Activated T-helper 1 cell treated with anti-CD3 and anti-CD28 coated beads, Interleukin-12 subunit alpha, Interleukin-12 subunit beta, Interleukin-2, Interleukin-4 antibody, amounts not matched to agents 30 ng/mL and 10 ng/mL and 1 ng/mL, durations not matched to agents 14 hours and 24 hours and 36 hours (primary cell): ENCODE measurements at regions not wholly inside any gene's neighbourhood (a gene's known extent, or its start where the extent isn't known, plus 50 kb on each side); places are given as distances from the start of the nearest gene placed in this dataset.
A peak's percentile ranks its signal among the peaks of the same experiment; 100 is the strongest.

Experiments
- DNase-seq: peaks from one replicate; pipeline ENCODE4 v3.0.0; 2021; ENCODE audit warnings: low spot score
- H3K27ac Mint-ChIP-seq: one replicate; pipeline ENCODE4 v1.8.0; 2021; ENCODE audit warnings: mild to moderate bottlenecking, mixed read lengths
- H3K27me3 Mint-ChIP-seq: one replicate; pipeline ENCODE4 v1.8.0; 2022; ENCODE audit warnings: mild to moderate bottlenecking, moderate library complexity, mixed read lengths; ENCODE audit not compliant: insufficient read depth
- H3K36me3 Mint-ChIP-seq: one replicate; pipeline ENCODE4 v1.8.0; 2021; ENCODE audit warnings: low read depth, mixed read lengths
- H3K4me1 Mint-ChIP-seq: one replicate; pipeline ENCODE4 v1.8.0; 2021; ENCODE audit warnings: low read depth, mixed read lengths
- H3K4me3 Mint-ChIP-seq: one replicate; pipeline ENCODE4 v1.8.0; 2021; ENCODE audit warnings: mild to moderate bottlenecking, moderate library complexity, mixed read lengths
- H3K9me3 Mint-ChIP-seq: one replicate; pipeline ENCODE4 v1.8.0; 2021; ENCODE audit warnings: mixed read lengths
- intact Hi-C: fragments of 100-400 bp; cut with micrococcal nuclease; formaldehyde crosslinking; loops from one replicate; pipeline ENCODE4 v1.15.1; 2024

GRCh38 chr1:50358962-50359361 is 64.3 kb downstream of the DMRTA2 start:
- intact Hi-C loops = no loop called here
- no peaks in the 10 kb centered on the region for H3K36me3 Mint-ChIP-seq
- peaks cover 6% of the 10 kb centered on the region for H3K9me3 Mint-ChIP-seq
- no peak overlapping the region for H3K4me3 Mint-ChIP-seq
- peaks cover 12% of the 10 kb centered on the region for H3K27me3 Mint-ChIP-seq
- DNase-seq = no peak
- no peaks in the 10 kb centered on the region for H3K4me1 Mint-ChIP-seq
- H3K27ac Mint-ChIP-seq = no peak overlapping the region

DNA sequence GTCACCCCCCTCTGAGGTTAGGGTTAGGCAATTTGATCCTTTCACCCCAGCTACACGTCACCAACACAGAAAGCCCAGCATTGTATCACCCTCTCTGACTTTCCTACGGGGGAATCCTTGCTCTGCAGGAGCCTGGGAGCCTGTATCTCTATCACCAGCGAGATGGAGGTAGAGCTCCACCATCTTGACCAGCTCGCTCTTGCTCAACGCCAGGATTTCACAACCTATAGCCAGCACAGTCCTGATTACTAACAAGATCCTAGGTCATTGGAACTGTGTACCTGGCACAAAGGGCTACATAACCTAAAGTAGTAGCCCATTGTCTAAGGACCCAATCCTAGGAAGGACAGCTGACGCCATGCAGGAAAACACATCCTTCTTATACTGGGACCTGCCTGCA is 66.1 kb downstream of the DMRTA2 start:
- intact Hi-C loops = no loop called here
- Mint-ChIP-seq H3K27ac (no peak overlapping the region), H3K9me3 (peaks cover 4% of the 10 kb centered on the region), H3K4me3 (no peak overlapping the region), H3K36me3 (no peaks in the 10 kb centered on the region), H3K4me1 (no peaks in the 10 kb centered on the region), H3K27me3 (peaks cover 5% of the 10 kb centered on the region)
- DNase-seq = no peak

DNA sequence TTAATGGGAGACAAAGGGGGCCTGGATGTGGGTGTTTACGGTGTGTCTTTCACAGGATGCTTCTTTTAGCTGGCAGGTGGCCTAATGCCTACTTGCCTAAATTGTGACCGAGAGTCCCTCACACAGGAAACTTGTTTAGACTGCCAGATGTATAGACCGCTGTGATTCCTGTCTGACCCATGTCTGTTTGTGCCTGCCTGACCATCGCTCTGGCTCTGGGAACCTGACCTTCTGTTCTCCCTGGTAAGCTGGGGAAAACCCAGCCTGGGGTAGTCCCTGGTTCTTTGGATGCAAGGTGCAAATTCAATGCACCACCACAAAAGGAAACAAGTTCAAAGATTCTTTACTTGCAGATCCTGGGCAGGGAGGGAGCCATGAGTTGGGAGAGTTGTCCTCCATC is 68.4 kb downstream of the DMRTA2 start:
- Mint-ChIP-seq H3K4me3 (no peak overlapping the region), H3K27ac (no peak overlapping the region), H3K36me3 (no peaks in the 10 kb centered on the region), H3K4me1 (no peaks in the 10 kb centered on the region), H3K27me3 (peaks cover 3% of the 10 kb centered on the region), H3K9me3 (no peaks in the 10 kb centered on the region)
- no peak for DNase-seq
- intact Hi-C loops = no loop called here

DNA sequence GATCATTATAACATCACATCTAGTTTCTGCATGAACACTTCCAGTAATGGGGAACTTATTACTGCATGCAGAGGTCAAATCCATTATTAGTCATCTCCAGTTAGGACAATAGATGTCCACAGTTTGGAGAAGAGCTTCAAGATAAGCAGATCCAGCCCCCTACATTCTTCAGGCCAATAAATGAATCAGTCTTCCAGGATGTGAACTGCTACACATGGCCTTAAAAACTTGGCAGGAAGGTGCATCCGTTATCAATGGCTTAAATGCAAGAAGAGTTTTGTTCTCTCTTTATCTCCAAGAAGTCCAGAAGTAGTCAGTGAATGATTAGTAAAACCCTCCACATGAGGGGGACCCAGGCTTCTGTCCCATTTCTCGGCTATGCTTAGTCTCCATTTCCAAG is 70.8 kb downstream of the DMRTA2 start:
- Mint-ChIP-seq H3K4me1 (no peaks in the 10 kb centered on the region), H3K27ac (no peak overlapping the region), H3K36me3 (no peaks in the 10 kb centered on the region), H3K9me3 (no peaks in the 10 kb centered on the region), H3K27me3 (peaks cover 3% of the 10 kb centered on the region), H3K4me3 (no peak overlapping the region)
- DNase-seq = no peak
- intact Hi-C loops = no loop called here

DNA sequence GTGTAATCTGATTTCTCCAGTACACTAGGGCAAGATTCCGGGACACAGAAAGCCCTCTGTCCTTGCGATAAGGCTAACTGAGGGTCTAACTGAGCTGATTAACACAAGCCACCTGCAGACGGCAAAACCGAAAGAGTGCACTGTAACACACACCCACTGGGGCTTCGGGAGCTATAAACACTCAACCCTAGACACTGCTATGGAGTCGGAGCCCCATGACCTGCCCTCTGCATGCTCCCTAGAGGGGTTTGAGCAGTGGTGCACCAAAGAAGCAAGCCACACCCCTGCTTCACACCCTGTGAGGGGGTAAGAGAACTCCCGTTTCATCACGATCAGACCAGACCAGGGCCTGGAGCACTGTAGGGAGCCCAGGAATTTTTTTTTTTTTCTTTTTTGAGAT is 72.4 kb downstream of the DMRTA2 start:
- Mint-ChIP-seq H3K4me3 (no peak overlapping the region), H3K4me1 (no peaks in the 10 kb centered on the region), H3K36me3 (no peaks in the 10 kb centered on the region), H3K27me3 (peaks cover 3% of the 10 kb centered on the region), H3K9me3 (no peaks in the 10 kb centered on the region), H3K27ac (no peak overlapping the region)
- intact Hi-C loops = no loop called here
- no peak for DNase-seq

GRCh38 chr1:50350421-50350820 is 72.8 kb downstream of the DMRTA2 start:
- intact Hi-C loops = no loop called here
- Mint-ChIP-seq H3K36me3 (no peaks in the 10 kb centered on the region), H3K27ac (no peak overlapping the region), H3K4me3 (no peak overlapping the region), H3K9me3 (no peaks in the 10 kb centered on the region), H3K4me1 (no peaks in the 10 kb centered on the region), H3K27me3 (peaks cover 3% of the 10 kb centered on the region)
- no peak for DNase-seq

DNA sequence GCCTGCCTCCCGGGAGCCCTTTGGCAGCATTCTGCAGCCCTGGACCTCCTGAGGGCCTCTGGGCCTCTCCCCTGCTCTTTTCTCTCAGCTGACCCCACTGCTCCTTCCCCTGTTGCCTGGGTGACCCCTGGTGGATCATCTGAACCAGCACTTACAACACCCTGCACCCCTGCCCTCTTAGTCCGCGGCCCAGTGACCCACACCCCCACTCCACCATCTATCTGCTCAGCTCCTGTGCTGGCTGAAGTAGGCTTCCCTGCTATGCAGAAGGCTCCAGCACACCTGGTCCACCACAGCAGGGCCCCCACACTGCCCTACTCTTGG is 74.0 kb downstream of the DMRTA2 start:
- Mint-ChIP-seq H3K36me3 (no peaks in the 10 kb centered on the region), H3K4me3 (no peak overlapping the region), H3K27ac (no peak overlapping the region), H3K4me1 (no peaks in the 10 kb centered on the region), H3K27me3 (no peaks in the 10 kb centered on the region), H3K9me3 (no peaks in the 10 kb centered on the region)
- DNase-seq = no peak
- intact Hi-C loops = loop anchor here (2.0 kb wide), 1 partner anchor 1672 kb away; no protein-coding TSS in a partner anchor

- Mint-ChIP-seq H3K27ac (no peak overlapping the region), H3K36me3 (no peaks in the 10 kb centered on the region), H3K4me1 (no peaks in the 10 kb centered on the region), H3K27me3 (no peaks in the 10 kb centered on the region), H3K4me3 (no peak overlapping the region), H3K9me3 (no peaks in the 10 kb centered on the region)
- peak; percentile 22 for DNase-seq
- intact Hi-C loops = loop anchor here (2.0 kb wide), 1 partner anchor 1672 kb away; no protein-coding TSS in a partner anchor
Observed at GRCh38 chr1:50348449-50349241, 74.6 kb downstream of the DMRTA2 start.

GRCh38 chr1:50347933-50348332 is 75.3 kb downstream of the DMRTA2 start:
- no peaks in the 10 kb centered on the region for H3K4me1 Mint-ChIP-seq
- H3K9me3 Mint-ChIP-seq = no peaks in the 10 kb centered on the region
- no peak overlapping the region for H3K4me3 Mint-ChIP-seq
- no peak overlapping the region for H3K27ac Mint-ChIP-seq
- DNase-seq = no peak
- intact Hi-C loops = loop anchor here (2.0 kb wide), 1 partner anchor 1671 kb away; no protein-coding TSS in a partner anchor
- no peaks in the 10 kb centered on the region for H3K36me3 Mint-ChIP-seq
- H3K27me3 Mint-ChIP-seq = no peaks in the 10 kb centered on the region

- intact Hi-C loops = no loop called here
- H3K27me3 Mint-ChIP-seq = no peaks in the 10 kb centered on the region
- H3K4me3 Mint-ChIP-seq = no peak overlapping the region
- DNase-seq = no peak
- H3K36me3 Mint-ChIP-seq = no peaks in the 10 kb centered on the region
- no peaks in the 10 kb centered on the region for H3K4me1 Mint-ChIP-seq
- no peaks in the 10 kb centered on the region for H3K9me3 Mint-ChIP-seq
- H3K27ac Mint-ChIP-seq = no peak overlapping the region
Observed at GRCh38 chr1:50346621-50347020, 76.6 kb downstream of the DMRTA2 start.

GRCh38 chr1:50343323-50343722 is 79.9 kb downstream of the DMRTA2 start:
- intact Hi-C loops = no loop called here
- no peaks in the 10 kb centered on the region for H3K4me1 Mint-ChIP-seq
- H3K27ac Mint-ChIP-seq = no peak overlapping the region
- no peak for DNase-seq
- no peaks in the 10 kb centered on the region for H3K27me3 Mint-ChIP-seq
- H3K36me3 Mint-ChIP-seq = no peaks in the 10 kb centered on the region
- no peak overlapping the region for H3K4me3 Mint-ChIP-seq
- H3K9me3 Mint-ChIP-seq = no peaks in the 10 kb centered on the region

DNA sequence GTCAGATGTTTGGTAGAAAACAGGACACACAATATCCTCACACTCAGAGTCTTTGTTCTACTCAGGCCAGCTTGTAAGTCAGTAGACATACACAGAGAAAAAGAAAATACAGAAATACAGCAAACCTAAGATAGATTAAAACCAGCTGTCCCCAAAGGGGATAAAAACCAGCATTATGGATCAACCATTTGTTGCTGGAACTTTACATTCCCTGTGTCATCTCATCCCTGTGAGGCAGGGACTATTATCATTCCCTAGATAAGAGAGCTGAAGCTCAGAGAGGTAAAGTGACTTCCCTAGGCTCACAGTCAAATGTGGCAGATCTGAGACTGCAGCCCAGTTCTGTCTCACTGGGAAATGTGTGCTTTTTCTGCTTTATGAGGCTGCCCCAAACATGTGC is 80.7 kb downstream of the DMRTA2 start:
- Mint-ChIP-seq H3K27ac (no peak overlapping the region), H3K9me3 (no peaks in the 10 kb centered on the region), H3K27me3 (peaks cover 3% of the 10 kb centered on the region), H3K4me1 (no peaks in the 10 kb centered on the region), H3K4me3 (no peak overlapping the region), H3K36me3 (no peaks in the 10 kb centered on the region)
- no peak for DNase-seq
- intact Hi-C loops = no loop called here

DNA sequence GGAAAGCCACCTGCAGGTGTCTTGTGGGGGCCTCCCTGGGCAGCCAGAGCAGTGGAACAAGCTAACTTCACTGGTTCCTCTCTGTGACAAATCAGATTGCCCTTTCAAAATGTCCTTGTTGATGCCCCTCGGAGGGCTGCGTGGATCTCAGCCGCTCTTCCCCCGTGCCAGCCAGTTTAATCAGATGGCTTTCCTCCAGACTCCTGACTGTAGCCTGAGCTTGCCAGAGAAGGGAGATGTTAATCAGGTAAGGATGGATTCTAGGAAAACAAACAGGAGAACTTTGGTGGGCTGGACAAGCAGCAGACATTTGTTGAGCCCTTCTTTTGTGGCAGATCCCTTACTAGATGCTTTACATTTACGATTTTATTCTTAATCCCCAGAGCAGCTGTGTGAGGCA is 88.2 kb downstream of the DMRTA2 start:
- intact Hi-C loops = no loop called here
- H3K27ac Mint-ChIP-seq = no peak overlapping the region
- no peak overlapping the region for H3K4me3 Mint-ChIP-seq
- H3K36me3 Mint-ChIP-seq = no peaks in the 10 kb centered on the region
- H3K9me3 Mint-ChIP-seq = no peaks in the 10 kb centered on the region
- DNase-seq = no peak
- H3K27me3 Mint-ChIP-seq = peaks cover 27% of the 10 kb centered on the region
- peaks cover 6% of the 10 kb centered on the region for H3K4me1 Mint-ChIP-seq

GRCh38 chr1:50333595-50333974 is 89.7 kb downstream of the DMRTA2 start:
- H3K27ac Mint-ChIP-seq = no peak overlapping the region

More at GRCh38 chr1:50333595-50333974, 89.7 kb downstream of the DMRTA2 start:
- peak overlapping the region; percentile 50 for H3K4me3 Mint-ChIP-seq
- H3K36me3 Mint-ChIP-seq = no peaks in the 10 kb centered on the region
- H3K4me1 Mint-ChIP-seq = peaks cover 6% of the 10 kb centered on the region
- peaks cover 34% of the 10 kb centered on the region for H3K27me3 Mint-ChIP-seq
- DNase-seq = peak; percentile 28
- intact Hi-C loops = no loop called here
- no peaks in the 10 kb centered on the region for H3K9me3 Mint-ChIP-seq
